Lower leg skin (tissue), 4 donors: ENCODE measurements at regions not wholly inside any gene's neighbourhood (a gene's known extent, or its start where the extent isn't known, plus 50 kb on each side); places are given as distances from the start of the nearest gene placed in this dataset.

Experiments
- DNase-seq, 2 donors: peaks; one replicate each; pipeline ENCODE4 v3.0.0-alpha.2; 2019; ENCODE audit warnings: low spot score in 2 of 2
- H3K4me3 ChIP-seq: fragments of 200-600 bp; sonication (generic); 2 replicates; pipeline ENCODE4 v1.5.1; 2017; ENCODE audit warnings: mild to moderate bottlenecking, low read depth; ENCODE audit not compliant: poor library complexity, severe bottlenecking
- POLR2A ChIP-seq, 2 donors: fragments of 450-650 bp; IDR thresholded peaks; one replicate each; pipeline ENCODE4 v1.6.1; 2016 to 2017; ENCODE audit warnings: antibody characterized with exemption in 2 of 2, mild to moderate bottlenecking in 1 of 2, moderate library complexity in 1 of 2
- WGBS, 2 donors: methylation state at CpG; one replicate each; pipeline ENCODE4 v1.1.5; 2018; 5-methylcytosine and 5-hydroxymethylcytosine counted together
- intact Hi-C: fragments of 100-400 bp; cut with DNase I; formaldehyde crosslinking; loops from one replicate; pipeline ENCODE4 v1.15.0; 2023; ENCODE audit warnings: low total_unique reads
- TF ChIP-seq, protein P1 (sequence below), 3 donors: fragments of 450-650 bp; IDR thresholded peaks; one replicate each; pipeline ENCODE4 v1.5.1; 2016; ENCODE audit warnings: antibody characterized with exemption in 3 of 3, mild to moderate bottlenecking in 3 of 3, moderate library complexity in 2 of 3

DNA sequence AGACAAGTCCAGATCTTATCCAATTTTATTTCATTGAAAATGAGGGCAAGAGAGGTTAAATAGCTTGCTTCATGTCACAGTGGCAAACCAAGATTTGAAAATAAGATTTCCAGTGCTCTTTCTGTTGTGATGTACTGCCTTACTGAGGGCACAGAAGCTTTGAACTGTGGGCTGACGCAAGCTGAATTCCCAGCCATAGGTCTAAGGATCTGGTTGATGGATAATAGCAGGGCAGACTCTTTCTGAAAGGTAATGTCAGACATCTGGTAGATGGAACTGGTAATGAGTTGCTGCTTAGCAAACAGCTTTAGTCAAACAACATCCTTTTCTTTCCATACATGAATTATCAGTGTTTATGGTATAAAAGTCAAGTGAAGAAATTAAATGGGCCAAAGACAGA, 193.9 kb upstream of the RASGEF1B start:
- no peak for TF ChIP-seq POLR2A (IDR thresholded peaks at IDR 0.05)
- TF ChIP-seq, protein P1, sequence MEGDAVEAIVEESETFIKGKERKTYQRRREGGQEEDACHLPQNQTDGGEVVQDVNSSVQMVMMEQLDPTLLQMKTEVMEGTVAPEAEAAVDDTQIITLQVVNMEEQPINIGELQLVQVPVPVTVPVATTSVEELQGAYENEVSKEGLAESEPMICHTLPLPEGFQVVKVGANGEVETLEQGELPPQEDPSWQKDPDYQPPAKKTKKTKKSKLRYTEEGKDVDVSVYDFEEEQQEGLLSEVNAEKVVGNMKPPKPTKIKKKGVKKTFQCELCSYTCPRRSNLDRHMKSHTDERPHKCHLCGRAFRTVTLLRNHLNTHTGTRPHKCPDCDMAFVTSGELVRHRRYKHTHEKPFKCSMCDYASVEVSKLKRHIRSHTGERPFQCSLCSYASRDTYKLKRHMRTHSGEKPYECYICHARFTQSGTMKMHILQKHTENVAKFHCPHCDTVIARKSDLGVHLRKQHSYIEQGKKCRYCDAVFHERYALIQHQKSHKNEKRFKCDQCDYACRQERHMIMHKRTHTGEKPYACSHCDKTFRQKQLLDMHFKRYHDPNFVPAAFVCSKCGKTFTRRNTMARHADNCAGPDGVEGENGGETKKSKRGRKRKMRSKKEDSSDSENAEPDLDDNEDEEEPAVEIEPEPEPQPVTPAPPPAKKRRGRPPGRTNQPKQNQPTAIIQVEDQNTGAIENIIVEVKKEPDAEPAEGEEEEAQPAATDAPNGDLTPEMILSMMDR (IDR thresholded peaks at IDR 0.05): no peak
- WGBS, 2 donors: 92% methylated on average over 1 of the region's 1 CpG
- intact Hi-C loops: no loop called here
- H3K4me3 ChIP-seq: no peak overlapping the region
- DNase-seq: no peak

DNA sequence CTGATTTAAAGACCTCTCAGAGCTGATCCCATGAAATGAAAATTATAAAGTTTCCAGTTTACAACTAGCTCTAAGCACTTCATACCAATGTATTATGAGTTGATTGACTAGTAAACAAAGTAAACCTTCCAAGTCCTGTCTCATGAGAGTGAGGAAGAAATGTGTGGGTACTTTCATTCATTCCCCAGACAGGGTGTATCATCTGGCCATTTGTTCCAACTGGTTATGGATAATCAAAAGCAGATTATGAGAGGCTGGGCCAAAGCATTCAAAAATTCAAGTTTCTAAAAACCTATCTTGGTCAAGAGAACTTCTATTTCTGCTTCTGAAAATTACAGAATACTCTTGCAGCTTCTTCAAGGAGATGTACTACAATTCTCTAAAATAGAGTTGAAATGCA, 193.3 kb upstream of the RASGEF1B start:
- H3K4me3 ChIP-seq: no peak overlapping the region
- DNase-seq: no peak
- TF ChIP-seq, protein P1 (IDR thresholded peaks at IDR 0.05): no peak
- no peak for TF ChIP-seq POLR2A (IDR thresholded peaks at IDR 0.05)
- intact Hi-C loops: no loop called here

DNA sequence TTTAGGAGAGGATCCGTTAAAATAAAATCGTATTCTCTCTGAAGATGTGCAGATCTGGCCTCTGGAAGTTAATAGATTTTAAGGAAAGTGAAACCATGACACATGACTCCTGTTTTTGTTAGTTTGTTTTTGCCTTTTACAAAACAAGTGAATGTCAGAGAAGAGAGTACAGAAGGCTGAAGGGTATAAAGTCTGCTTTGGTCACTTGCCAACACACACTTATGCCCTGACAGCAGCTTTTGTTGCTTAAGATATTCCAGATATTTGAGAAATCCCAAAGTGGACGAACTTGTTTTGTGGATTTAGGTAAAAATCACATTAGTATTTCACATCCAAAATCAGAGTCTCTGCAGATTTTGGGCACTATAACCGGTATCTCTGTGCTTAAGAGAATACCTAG, 192.4 kb upstream of the RASGEF1B start:
- no peak for TF ChIP-seq POLR2A (IDR thresholded peaks at IDR 0.05)
- TF ChIP-seq, protein P1 (IDR thresholded peaks at IDR 0.05): no peak
- 42 to 49% methylated on average over 4 of the region's 4 CpGs for WGBS, 2 donors
- no peak overlapping the region for H3K4me3 ChIP-seq
- no peak for DNase-seq
- intact Hi-C loops: no loop called here

DNA sequence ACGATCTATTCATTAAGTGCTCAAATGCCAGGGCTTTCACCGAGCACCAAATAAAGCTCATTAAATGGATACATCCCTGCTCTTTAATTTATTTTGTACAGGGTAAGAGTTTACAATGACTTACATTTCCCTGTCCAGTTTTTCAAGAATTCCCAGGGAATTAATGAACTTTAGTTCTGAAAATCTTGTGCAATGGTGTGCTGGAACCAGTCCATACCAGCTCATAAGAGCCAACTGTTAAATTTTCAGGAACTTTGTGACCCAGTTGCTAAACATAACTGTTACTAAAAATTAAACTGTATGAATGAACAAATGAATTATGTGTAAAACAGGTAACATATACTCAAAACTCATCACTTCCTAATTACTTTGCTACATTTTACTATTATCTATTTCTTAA, 191.7 kb upstream of the RASGEF1B start:
- no peak overlapping the region for H3K4me3 ChIP-seq
- WGBS, 2 donors: 39 to 47% methylated on average over 2 of the region's 2 CpGs
- intact Hi-C loops: no loop called here
- TF ChIP-seq POLR2A (IDR thresholded peaks at IDR 0.05): no peak
- TF ChIP-seq, protein P1 (IDR thresholded peaks at IDR 0.05): no peak
- DNase-seq: no peak

DNA sequence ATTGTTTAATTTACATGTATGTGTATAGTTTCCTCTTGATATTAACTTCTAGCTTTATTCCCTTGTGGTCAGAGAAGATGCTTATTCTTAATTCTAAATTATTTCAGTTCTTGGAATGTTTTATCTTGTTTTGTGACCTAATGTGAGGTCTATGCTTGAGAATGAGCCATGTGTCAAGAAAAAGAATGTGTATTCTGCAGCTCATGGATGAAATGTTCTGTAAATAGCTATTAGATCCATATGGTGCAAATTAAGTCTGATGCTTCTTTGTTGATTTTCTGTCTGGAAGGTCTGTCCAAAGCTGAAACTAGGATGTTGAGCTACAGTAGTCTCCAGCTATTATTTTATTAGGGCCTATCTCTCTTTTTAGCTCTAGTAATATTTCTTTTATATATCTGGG, 187.3 kb upstream of the RASGEF1B start:
- no peak overlapping the region for H3K4me3 ChIP-seq
- TF ChIP-seq, protein P1 (IDR thresholded peaks at IDR 0.05): no peak
- no peak for TF ChIP-seq POLR2A (IDR thresholded peaks at IDR 0.05)
- intact Hi-C loops: no loop called here
- DNase-seq: no peak

DNA sequence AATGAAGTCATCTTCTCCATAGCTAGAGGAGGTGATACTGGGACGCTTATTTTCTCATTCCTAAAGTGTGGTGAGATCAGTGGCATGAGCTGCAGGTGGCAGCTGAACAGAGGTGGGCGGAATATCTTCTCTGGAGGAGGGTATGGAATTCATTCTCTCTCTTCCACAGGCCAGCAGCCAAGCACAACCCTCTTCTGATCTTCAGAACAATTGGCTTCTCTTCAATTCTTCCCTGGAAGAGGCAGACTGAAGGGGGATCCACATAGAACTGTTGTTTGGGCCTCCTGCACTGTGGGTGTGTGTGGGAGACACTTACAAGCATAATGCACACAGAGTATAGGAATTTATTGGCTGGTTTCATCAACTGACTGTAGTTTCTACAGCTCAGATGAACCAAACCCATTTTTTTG, 180.4 kb upstream of the RASGEF1B start:
- 72 to 77% methylated on average over 2 of the region's 2 CpGs for WGBS, 2 donors
- H3K4me3 ChIP-seq: no peak overlapping the region
- intact Hi-C loops: no loop called here
- TF ChIP-seq, protein P1 (IDR thresholded peaks at IDR 0.05): no peak
- no peak for TF ChIP-seq POLR2A (IDR thresholded peaks at IDR 0.05)
- no peak for DNase-seq
